Thyroid gland (tissue), 4 donors: ENCODE measurements at regions not wholly inside any gene's neighbourhood (a gene's known extent, or its start where the extent isn't known, plus 50 kb on each side); places are given as distances from the start of the nearest gene placed in this dataset.

Experiments used
- CTCF ChIP-seq, 6 experiments: fragments of 200-600 bp in 3 of 6; fragments of 450-650 bp in 3 of 6; sonication (generic) in 3 of 6; IDR thresholded peaks; one replicate each; pipeline ENCODE4 v1.5.1; 2016 to 2019; ENCODE audit warnings: antibody characterized with exemption in 6 of 6, mild to moderate bottlenecking in 2 of 6, inconsistent platforms in 1 of 6, moderate library complexity in 1 of 6
- POLR2A ChIP-seq, 2 donors: fragments of 450-650 bp; IDR thresholded peaks; one replicate each; pipeline ENCODE4 v1.6.1; 2017; ENCODE audit warnings: antibody characterized with exemption in 2 of 2, mild to moderate bottlenecking in 2 of 2, moderate library complexity in 1 of 2

DNA sequence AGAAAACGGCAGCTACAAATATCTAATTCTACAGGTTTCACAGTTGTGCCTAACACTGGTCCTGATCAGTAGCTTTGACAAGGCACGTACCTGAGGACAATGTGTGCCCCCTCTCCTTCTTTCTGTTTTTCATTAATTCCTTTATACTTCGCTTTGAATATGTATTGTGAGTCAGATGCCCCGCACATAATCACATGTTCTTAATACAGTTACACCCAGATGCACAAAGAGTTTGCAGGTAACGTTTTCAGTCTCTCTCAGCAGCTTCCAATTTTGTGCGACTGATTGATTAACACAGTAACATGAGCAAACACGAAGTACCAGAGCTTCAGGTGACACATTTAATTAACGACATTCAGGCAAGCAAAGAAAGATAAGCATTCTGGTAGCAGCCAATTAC lies 209.8 kb upstream of the ZPLD1 start:
- TF ChIP-seq POLR2A (IDR thresholded peaks at IDR 0.05) = no peak
- no peak for TF ChIP-seq CTCF (IDR thresholded peaks at IDR 0.05)
